ENCODE measurements at regions not wholly inside any gene's neighbourhood (a gene's known extent, or its start where the extent isn't known, plus 50 kb on each side); places are given as distances from the start of the nearest gene placed in this dataset.

DNA sequence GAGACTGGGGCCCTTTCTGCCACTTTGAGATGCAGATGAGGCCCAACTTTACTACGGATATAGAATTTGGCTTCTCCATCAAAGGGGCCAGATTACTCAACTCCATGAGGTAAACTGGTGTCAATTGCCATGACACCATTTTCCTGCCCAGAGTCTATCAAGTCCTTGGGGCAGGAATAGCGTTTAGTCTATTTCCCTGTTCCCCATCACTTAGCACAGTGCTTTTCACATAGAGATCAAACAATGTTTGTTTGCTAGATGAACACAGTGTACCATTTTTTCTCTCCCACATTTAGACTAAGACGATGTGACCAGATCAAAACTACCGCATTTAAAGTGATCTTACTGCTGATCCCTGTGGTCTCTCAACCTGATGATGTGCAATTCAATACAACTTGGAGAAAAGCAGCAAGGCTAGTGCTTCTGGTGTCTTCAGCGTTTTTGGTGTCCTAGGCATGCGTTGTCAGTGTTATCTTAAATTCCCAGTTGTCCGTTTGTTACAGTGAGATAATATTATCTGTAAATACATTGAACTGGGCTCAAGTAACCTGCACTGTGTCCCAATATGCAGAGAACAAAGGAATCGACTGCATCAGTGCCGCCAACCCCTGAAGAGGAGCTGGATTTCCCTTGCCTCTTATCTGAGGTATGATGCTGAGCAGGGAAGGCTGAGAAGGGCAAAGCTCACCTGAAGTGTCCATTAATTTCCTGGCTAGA, 446.2 kb downstream of the PLK2 start:
- Histone ChIP-seq H3K9me3 (ENCODE audit: low read depth) (no peaks in the 10 kb centered on the region), H3K4me2 (no peak overlapping the region), H4K20me1 (ENCODE audit: insufficient read depth, poor library complexity, severe bottlenecking) (no peaks in the 10 kb centered on the region), H3K9me2 (replicated peaks; ENCODE audit: insufficient read depth) (no peaks in the 10 kb centered on the region), H3K4me1 (ENCODE audit: insufficient read depth) (no peaks in the 10 kb centered on the region), H3K27ac (no peak overlapping the region), H3K27me3 (no peaks in the 10 kb centered on the region), H3K79me2 (no peaks in the 10 kb centered on the region), H3K4me3 (no peak overlapping the region), H2AFZ (no peak overlapping the region), H3K36me3 (replicated peaks; ENCODE audit: insufficient read depth, low read depth) (no peaks in the 10 kb centered on the region)
- 73% methylated on average over 9 of the region's 9 CpGs for WGBS (ENCODE audit: low lambda C conversion rate, missing lambda C conversion rate)
- peak; percentile 19 for DNase-seq (ENCODE audit: low spot score)
- TF ChIP-seq EZH2phosphoT487 (IDR thresholded peaks at IDR 0.05; ENCODE audit: low read depth, severe bottlenecking, unreplicated experiment), result no peak

DNA sequence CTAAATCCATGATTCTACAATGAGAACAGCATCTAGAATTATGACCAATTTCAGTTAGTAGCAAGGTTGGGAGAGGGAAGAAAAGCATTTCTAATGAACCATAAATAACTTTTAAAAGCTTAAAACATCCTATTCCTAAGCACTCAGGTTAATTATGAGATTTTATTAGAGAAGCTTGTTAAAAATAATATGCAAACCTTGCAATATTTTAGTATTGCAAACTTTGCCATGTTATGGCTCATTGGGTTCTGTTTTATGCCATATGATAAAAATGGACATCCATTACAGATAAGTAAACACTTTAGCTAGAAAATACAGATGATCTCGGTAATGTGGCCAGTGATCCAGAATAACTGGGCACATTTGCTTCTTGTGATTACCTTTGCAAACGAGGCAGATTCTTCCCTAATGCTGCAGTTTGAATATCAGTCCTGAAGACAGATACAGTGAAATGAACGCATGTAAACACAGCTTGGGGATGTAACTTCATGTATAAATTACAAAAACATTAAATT, 447.0 kb downstream of the PLK2 start:
- WGBS (ENCODE audit: low lambda C conversion rate, missing lambda C conversion rate), result 84% methylated on average over 3 of the region's 3 CpGs
- Histone ChIP-seq H3K4me2 (no peak overlapping the region), H3K9me3 (ENCODE audit: low read depth) (no peaks in the 10 kb centered on the region), H3K27me3 (no peaks in the 10 kb centered on the region), H3K4me3 (no peak overlapping the region), H2AFZ (no peak overlapping the region), H3K4me1 (ENCODE audit: insufficient read depth) (no peaks in the 10 kb centered on the region), H3K9me2 (replicated peaks; ENCODE audit: insufficient read depth) (no peaks in the 10 kb centered on the region), H3K27ac (no peak overlapping the region), H3K36me3 (replicated peaks; ENCODE audit: insufficient read depth, low read depth) (no peaks in the 10 kb centered on the region), H4K20me1 (ENCODE audit: insufficient read depth, poor library complexity, severe bottlenecking) (no peaks in the 10 kb centered on the region), H3K79me2 (no peaks in the 10 kb centered on the region)
- peak; percentile 0 for DNase-seq (ENCODE audit: low spot score)
- TF ChIP-seq, protein P1, sequence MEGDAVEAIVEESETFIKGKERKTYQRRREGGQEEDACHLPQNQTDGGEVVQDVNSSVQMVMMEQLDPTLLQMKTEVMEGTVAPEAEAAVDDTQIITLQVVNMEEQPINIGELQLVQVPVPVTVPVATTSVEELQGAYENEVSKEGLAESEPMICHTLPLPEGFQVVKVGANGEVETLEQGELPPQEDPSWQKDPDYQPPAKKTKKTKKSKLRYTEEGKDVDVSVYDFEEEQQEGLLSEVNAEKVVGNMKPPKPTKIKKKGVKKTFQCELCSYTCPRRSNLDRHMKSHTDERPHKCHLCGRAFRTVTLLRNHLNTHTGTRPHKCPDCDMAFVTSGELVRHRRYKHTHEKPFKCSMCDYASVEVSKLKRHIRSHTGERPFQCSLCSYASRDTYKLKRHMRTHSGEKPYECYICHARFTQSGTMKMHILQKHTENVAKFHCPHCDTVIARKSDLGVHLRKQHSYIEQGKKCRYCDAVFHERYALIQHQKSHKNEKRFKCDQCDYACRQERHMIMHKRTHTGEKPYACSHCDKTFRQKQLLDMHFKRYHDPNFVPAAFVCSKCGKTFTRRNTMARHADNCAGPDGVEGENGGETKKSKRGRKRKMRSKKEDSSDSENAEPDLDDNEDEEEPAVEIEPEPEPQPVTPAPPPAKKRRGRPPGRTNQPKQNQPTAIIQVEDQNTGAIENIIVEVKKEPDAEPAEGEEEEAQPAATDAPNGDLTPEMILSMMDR (IDR thresholded peaks at IDR 0.05; ENCODE audit: poor library complexity), result no peak
- TF ChIP-seq EZH2 (IDR thresholded peaks at IDR 0.05; ENCODE audit: borderline replicate concordance), result no peak
- no peak for TF ChIP-seq EZH2phosphoT487 (IDR thresholded peaks at IDR 0.05; ENCODE audit: low read depth, severe bottlenecking, unreplicated experiment)

DNA sequence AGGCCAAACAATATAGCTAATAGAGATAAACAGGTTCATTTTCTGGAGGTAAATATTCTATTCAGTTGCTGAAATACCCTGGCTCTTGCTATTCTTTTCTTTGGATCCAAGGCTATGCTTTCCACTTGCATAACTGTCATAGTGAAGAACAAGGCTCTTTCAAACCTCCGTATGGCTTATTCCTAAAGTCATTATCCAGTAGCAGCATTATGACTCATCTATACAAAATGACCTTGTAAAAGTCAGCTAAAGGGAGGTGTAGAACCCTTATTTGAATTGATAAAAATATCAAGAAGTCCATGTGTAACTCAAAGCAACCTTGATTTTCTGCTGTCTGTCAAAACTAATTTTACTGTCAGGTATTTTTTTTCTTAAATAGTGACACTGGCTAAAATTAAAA, 447.8 kb downstream of the PLK2 start:
- no peaks in the 10 kb centered on the region for H3K9me2 ChIP-seq (replicated peaks; ENCODE audit: insufficient read depth)
- no peaks in the 10 kb centered on the region for H3K4me1 ChIP-seq (ENCODE audit: insufficient read depth)
- H3K27me3 ChIP-seq, result no peaks in the 10 kb centered on the region
- H4K20me1 ChIP-seq (ENCODE audit: insufficient read depth, poor library complexity, severe bottlenecking), result no peaks in the 10 kb centered on the region
- H2AFZ ChIP-seq, result no peak overlapping the region
- H3K27ac ChIP-seq, result no peak overlapping the region
- WGBS (ENCODE audit: low lambda C conversion rate, missing lambda C conversion rate), result 53% methylated on average over 1 of the region's 1 CpG
- no peak for TF ChIP-seq EZH2 (IDR thresholded peaks at IDR 0.05; ENCODE audit: borderline replicate concordance)
- TF ChIP-seq EZH2phosphoT487 (IDR thresholded peaks at IDR 0.05; ENCODE audit: low read depth, severe bottlenecking, unreplicated experiment), result no peak
- TF ChIP-seq, protein P1 (IDR thresholded peaks at IDR 0.05; ENCODE audit: poor library complexity), result no peak
- no peak overlapping the region for H3K4me3 ChIP-seq
- no peaks in the 10 kb centered on the region for H3K79me2 ChIP-seq
- peak; percentile 1 for DNase-seq (ENCODE audit: low spot score)
- H3K36me3 ChIP-seq (replicated peaks; ENCODE audit: insufficient read depth, low read depth), result no peaks in the 10 kb centered on the region
- no peak overlapping the region for H3K4me2 ChIP-seq
- no peaks in the 10 kb centered on the region for H3K9me3 ChIP-seq (ENCODE audit: low read depth)

DNA sequence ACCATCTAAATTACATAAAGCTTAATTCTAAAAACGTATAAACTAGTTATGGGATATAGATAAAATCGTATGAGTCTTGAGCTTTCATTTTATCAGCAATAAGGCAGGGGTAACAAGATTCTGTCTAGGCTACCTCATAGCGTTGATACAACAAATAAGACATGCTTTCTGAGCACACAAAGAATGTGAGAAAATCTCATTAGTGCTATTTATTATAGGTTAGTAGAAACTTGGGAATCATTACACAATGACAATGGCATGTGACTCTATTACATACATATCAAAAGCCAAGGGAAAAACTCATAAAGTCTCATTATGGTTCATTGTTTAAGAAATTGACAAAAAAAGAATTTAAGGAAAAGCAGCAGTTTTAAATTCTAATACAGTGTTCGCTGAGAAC, 448.6 kb downstream of the PLK2 start:
- Histone ChIP-seq H3K4me1 (ENCODE audit: insufficient read depth) (no peaks in the 10 kb centered on the region), H3K79me2 (no peaks in the 10 kb centered on the region), H3K27ac (no peak overlapping the region), H4K20me1 (ENCODE audit: insufficient read depth, poor library complexity, severe bottlenecking) (no peaks in the 10 kb centered on the region), H2AFZ (no peak overlapping the region), H3K9me3 (ENCODE audit: low read depth) (no peaks in the 10 kb centered on the region), H3K4me2 (no peak overlapping the region), H3K4me3 (no peak overlapping the region), H3K9me2 (replicated peaks; ENCODE audit: insufficient read depth) (no peaks in the 10 kb centered on the region), H3K27me3 (no peaks in the 10 kb centered on the region), H3K36me3 (replicated peaks; ENCODE audit: insufficient read depth, low read depth) (no peaks in the 10 kb centered on the region)
- no peak for TF ChIP-seq EZH2phosphoT487 (IDR thresholded peaks at IDR 0.05; ENCODE audit: low read depth, severe bottlenecking, unreplicated experiment)
- TF ChIP-seq, protein P1 (IDR thresholded peaks at IDR 0.05; ENCODE audit: poor library complexity), result no peak
- TF ChIP-seq EZH2 (IDR thresholded peaks at IDR 0.05; ENCODE audit: borderline replicate concordance), result no peak
- 86% methylated on average over 4 of the region's 4 CpGs for WGBS (ENCODE audit: low lambda C conversion rate, missing lambda C conversion rate)
- DNase-seq (ENCODE audit: low spot score), result no peak

All from hepatocyte (in vitro differentiated cells).